Ascending aorta (tissue), 2 donors: ENCODE measurements at regions not wholly inside any gene's neighbourhood (a gene's known extent, or its start where the extent isn't known, plus 50 kb on each side); places are given as distances from the start of the nearest gene placed in this dataset.
A peak's percentile ranks its signal among the peaks of the same experiment; 100 is the strongest.

Experiments used
- DNase-seq, 2 donors: peaks; one replicate each; pipeline ENCODE4 v3.0.0-alpha.2; 2019; ENCODE audit warnings: low spot score in 2 of 2
- H3K27ac ChIP-seq, 2 donors: fragments of 200-600 bp; sonication (generic); one replicate each; pipeline ENCODE4 v1.5.1; 2016 to 2017; ENCODE audit warnings: mild to moderate bottlenecking in 1 of 2
- H3K27me3 ChIP-seq: fragments of 200-600 bp; sonication (generic); one replicate; pipeline ENCODE4 v1.5.1; 2017
- H3K36me3 ChIP-seq, 2 donors: fragments of 200-600 bp; sonication (generic); one replicate each; pipeline ENCODE4 v1.5.1; 2016
- H3K4me1 ChIP-seq, 2 donors: fragments of 200-600 bp; sonication (generic); one replicate each; pipeline ENCODE4 v1.5.1; 2016 to 2017; ENCODE audit warnings: mild to moderate bottlenecking in 1 of 2
- H3K4me3 ChIP-seq, 2 donors: fragments of 200-600 bp; sonication (generic); one replicate each; pipeline ENCODE4 v1.5.1; 2016 to 2017; ENCODE audit warnings: mild to moderate bottlenecking in 1 of 2
- H3K9me3 ChIP-seq, 2 donors: fragments of 200-600 bp; sonication (generic); one replicate each; pipeline ENCODE4 v1.5.1; 2016
- intact Hi-C: fragments of 100-400 bp; cut with DNase I; formaldehyde crosslinking; loops from one replicate; pipeline ENCODE4 v1.15.1; 2023
- TF ChIP-seq, protein P1 (sequence below), 3 experiments: fragments of 200-600 bp in 2 of 3; fragments of 450-650 bp in 1 of 3; sonication (generic) in 2 of 3; IDR thresholded peaks; one replicate each; pipeline ENCODE4 v1.5.1; 2016 to 2019; ENCODE audit warnings: antibody characterized with exemption in 3 of 3, mild to moderate bottlenecking in 1 of 3, moderate library complexity in 1 of 3

DNA sequence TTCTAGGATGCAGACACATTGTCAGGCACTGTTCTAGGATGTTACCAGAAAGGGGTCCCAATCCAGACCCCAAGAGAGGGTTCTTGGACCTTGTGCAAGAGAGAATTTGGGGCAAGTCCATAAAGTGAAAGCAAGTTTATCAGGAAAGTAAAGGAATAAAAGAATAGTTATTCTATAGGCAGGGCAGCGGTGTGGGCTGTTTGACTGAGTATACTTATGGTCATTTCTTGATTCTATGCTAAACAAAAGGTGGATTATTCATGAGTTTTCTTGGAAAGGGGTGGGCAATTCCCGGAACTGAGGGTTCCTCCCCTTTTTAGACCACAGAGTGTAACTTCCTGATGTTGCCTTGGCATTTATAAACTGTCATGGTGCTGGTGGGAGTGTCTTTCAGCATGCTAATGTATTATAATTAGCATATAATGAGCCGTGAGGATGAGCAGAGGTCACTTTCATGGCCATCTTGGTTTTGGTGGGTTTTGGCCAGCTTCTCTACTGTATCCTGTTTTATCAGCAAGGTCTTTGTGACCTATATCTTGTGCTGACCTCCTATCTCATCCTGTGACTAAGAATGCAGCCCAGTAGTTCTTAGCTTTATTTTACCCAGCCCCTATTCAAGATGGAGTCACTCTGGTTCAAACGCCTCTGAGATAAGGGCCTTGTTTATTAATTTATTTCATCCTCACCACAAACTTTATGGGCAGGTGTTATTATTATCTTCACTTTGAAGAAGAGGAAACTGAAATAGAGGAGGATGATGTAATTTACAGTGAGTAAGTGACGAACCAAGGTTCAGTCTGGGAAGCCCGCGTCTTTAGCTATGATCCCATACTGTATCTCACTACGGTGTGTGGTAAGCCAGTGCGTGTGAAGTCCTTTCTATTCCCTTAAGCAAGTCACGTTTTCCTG, 186.0 kb upstream of the KLF4 start:
- DNase-seq = no peak
- intact Hi-C loops = no loop called here
- Histone ChIP-seq H3K4me3 (no peak overlapping the region), H3K4me1 (no peaks in the 10 kb centered on the region), H3K27ac (no peak overlapping the region), H3K36me3 (no peaks in the 10 kb centered on the region), H3K27me3 (no peaks in the 10 kb centered on the region), H3K9me3 (no peaks in the 10 kb centered on the region)
- TF ChIP-seq, protein P1, sequence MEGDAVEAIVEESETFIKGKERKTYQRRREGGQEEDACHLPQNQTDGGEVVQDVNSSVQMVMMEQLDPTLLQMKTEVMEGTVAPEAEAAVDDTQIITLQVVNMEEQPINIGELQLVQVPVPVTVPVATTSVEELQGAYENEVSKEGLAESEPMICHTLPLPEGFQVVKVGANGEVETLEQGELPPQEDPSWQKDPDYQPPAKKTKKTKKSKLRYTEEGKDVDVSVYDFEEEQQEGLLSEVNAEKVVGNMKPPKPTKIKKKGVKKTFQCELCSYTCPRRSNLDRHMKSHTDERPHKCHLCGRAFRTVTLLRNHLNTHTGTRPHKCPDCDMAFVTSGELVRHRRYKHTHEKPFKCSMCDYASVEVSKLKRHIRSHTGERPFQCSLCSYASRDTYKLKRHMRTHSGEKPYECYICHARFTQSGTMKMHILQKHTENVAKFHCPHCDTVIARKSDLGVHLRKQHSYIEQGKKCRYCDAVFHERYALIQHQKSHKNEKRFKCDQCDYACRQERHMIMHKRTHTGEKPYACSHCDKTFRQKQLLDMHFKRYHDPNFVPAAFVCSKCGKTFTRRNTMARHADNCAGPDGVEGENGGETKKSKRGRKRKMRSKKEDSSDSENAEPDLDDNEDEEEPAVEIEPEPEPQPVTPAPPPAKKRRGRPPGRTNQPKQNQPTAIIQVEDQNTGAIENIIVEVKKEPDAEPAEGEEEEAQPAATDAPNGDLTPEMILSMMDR (IDR thresholded peaks at IDR 0.05) = no peak

DNA sequence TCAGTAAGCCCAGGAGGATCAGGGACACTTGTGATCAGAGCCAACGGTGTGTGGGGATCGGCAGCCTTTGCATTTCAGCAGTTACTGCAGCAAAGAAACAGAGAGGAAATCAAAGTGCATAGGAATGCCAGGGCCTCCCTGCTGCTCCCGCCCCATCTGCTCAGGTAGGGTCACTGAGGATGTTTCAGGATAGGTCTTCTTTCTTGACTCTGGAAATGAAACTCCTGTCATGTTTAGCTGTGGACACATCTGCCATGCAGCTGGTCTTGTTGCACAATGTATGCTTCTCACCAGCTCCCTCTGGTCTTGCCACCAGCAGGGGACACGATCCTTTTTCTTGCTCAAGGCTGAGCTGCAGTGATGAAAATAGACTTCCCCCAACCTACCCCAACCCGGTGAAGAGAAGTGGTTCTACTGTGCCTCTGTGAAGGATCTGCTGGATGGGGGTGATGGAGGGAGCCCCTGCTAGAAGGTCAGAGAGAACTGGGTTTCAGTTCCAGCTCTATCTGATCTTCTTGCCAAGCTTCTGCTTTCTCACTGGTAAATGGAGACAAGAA, 185.2 kb upstream of the KLF4 start:
- intact Hi-C loops = no loop called here
- TF ChIP-seq, protein P1 (IDR thresholded peaks at IDR 0.05) = peak in 1 of 3 experiments; percentile 3
- no peak overlapping the region for H3K27ac ChIP-seq

DNA sequence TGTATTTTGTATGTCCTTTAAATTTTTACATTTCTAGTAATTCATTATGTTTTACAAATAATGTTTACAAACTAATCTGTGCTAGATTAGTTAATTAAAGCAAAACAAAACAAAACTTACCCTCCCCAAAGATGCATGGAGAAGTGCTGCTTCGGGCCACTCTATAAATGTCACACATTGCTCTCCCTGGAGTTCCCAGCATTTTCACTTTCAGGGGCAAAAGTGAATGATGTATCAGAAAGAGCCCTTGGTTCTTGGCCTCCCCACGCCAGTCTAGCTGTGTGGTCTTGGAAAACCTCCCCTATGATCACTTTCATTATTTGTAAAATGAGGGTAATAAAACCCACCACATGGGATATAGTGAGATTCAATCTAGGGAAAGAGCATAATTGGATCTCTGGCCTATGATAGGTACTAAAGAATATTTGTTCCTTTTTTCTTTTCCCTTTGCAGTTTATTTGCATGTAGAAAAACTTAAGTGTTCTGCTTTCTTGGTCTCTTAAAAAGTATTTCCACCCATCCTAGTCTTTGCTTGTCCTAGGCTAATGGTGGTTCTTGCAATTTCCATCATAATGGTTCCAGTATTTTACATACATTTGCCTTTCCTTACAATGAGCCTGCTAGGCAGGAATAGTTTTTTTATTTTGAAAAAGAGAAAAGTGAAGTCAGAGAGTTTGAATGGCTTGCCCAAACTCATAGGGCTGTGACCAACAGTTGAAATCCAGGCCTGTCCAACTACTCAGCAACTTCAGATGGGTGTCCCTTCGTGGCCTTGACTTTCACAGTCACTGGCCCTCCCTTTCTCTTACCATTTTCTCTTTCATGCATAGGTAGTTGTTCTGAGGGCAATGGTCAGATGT, 184.5 kb upstream of the KLF4 start:
- Histone ChIP-seq H3K36me3 (no peaks in the 10 kb centered on the region), H3K27ac (no peak overlapping the region), H3K4me1 (no peaks in the 10 kb centered on the region), H3K9me3 (no peaks in the 10 kb centered on the region), H3K4me3 (no peak overlapping the region), H3K27me3 (no peaks in the 10 kb centered on the region)
- no peak for DNase-seq
- TF ChIP-seq, protein P1 (IDR thresholded peaks at IDR 0.05) = no peak
- intact Hi-C loops = no loop called here

More for the DNA sequence above, 185.2 kb upstream of the KLF4 start:
- no peaks in the 10 kb centered on the region for H3K9me3 ChIP-seq
- H3K4me1 ChIP-seq = no peaks in the 10 kb centered on the region
- H3K27me3 ChIP-seq = no peaks in the 10 kb centered on the region
- H3K36me3 ChIP-seq = no peaks in the 10 kb centered on the region
- DNase-seq = peak in 1 of 2 donors; percentile 71
- no peak overlapping the region for H3K4me3 ChIP-seq

DNA sequence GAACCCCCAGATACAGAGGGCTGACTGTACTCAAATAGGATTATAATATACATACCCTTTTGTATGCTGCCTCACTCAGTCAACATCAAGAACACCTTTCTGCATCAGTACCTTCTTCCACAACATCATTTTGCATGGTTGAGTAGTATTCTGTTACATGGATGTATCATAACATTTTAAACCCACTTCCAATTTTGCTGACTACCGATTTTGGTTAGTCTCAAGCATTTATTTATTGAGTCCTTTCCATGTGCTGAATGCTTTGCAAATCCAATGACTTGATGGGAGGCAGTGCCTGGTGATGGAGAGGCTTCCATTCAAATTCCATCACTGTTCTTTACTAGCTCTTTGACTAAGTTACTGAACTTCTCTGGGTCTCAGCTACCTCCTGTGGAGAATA, 182.0 kb upstream of the KLF4 start:
- Histone ChIP-seq H3K27me3 (no peaks in the 10 kb centered on the region), H3K36me3 (no peaks in the 10 kb centered on the region), H3K9me3 (no peaks in the 10 kb centered on the region), H3K4me3 (no peak overlapping the region), H3K4me1 (peaks cover 3 to 9% of the 10 kb centered on the region in 2 donors), H3K27ac (no peak overlapping the region)
- no peak for DNase-seq
- intact Hi-C loops = no loop called here
- TF ChIP-seq, protein P1 (IDR thresholded peaks at IDR 0.05) = no peak

DNA sequence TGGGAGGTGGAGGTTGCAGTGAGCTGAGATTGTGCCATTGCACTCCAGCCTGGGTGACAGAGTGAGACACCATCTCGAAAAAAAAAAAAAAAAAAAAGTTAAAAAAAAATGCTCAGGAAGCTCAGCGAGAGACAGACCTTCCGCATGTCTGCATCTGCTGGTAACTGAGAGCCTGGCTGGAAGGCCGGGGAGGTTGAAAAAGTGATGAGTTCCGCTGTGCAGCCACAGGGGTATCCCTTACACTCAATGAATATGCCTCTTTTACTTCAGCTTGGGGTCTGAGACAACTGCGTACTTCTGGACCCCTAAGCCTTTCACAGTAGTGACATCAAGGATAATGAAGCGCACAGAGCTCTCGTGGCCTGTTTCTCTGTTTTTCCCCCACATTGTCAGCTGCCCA, 179.9 kb upstream of the KLF4 start:
- TF ChIP-seq, protein P1 (IDR thresholded peaks at IDR 0.05) = no peak
- Histone ChIP-seq H3K4me3 (no peak overlapping the region), H3K9me3 (no peaks in the 10 kb centered on the region), H3K27ac (no peak overlapping the region), H3K36me3 (no peaks in the 10 kb centered on the region), H3K27me3 (no peaks in the 10 kb centered on the region), H3K4me1 (peaks cover 3 to 9% of the 10 kb centered on the region in 2 donors)
- intact Hi-C loops = no loop called here
- no peak for DNase-seq
